Astrocyte (in vitro differentiated cells and primary cell): ENCODE measurements at regions not wholly inside any gene's neighbourhood (a gene's known extent, or its start where the extent isn't known, plus 50 kb on each side); places are given as distances from the start of the nearest gene placed in this dataset.

Source experiments
- DNase-seq: peaks from one replicate; pipeline ENCODE4 v3.0.0-alpha.2; 2010; ENCODE audit warnings: low read depth
- FAIRE-seq: peaks from 2 replicates; lab custom pipeline; 2011; peaks lifted over from hg19 to GRCh38; lab: Jason Lieb, UNC
- H2AFZ ChIP-seq: 2 replicates; pipeline ENCODE4 v1.6.0; 2012; ENCODE audit warnings: low read depth, low read length, inconsistent platforms
- H3K27ac ChIP-seq: 2 replicates; pipeline ENCODE4 v1.5.1; 2011; ENCODE audit warnings: low read depth, low read length, inconsistent platforms
- H3K27me3 ChIP-seq: 2 replicates; pipeline ENCODE4 v1.6.0; 2011; ENCODE audit warnings: low read length, inconsistent platforms; ENCODE audit not compliant: insufficient read depth
- H3K36me3 ChIP-seq: 2 replicates; pipeline ENCODE4 v1.5.1; 2011; ENCODE audit warnings: low read length, inconsistent platforms; ENCODE audit not compliant: insufficient read depth
- H3K4me1 ChIP-seq: 2 replicates; pipeline ENCODE4 v1.5.1; 2011; ENCODE audit warnings: low read length, inconsistent platforms; ENCODE audit not compliant: insufficient read depth
- H3K4me2 ChIP-seq: 2 replicates; pipeline ENCODE4 v1.6.0; 2012; ENCODE audit warnings: low read length, inconsistent platforms
- H3K4me3 ChIP-seq: 2 replicates; pipeline ENCODE4 v1.5.1; 2011; ENCODE audit warnings: low read depth, mild to moderate bottlenecking, low read length, inconsistent platforms; ENCODE audit not compliant: insufficient read depth
- H3K79me2 ChIP-seq: 2 replicates; pipeline ENCODE4 v1.6.0; 2012; ENCODE audit warnings: mild to moderate bottlenecking, low read length, inconsistent platforms; ENCODE audit not compliant: insufficient read depth
- H3K9ac ChIP-seq: 2 replicates; pipeline ENCODE4 v1.6.0; 2012; ENCODE audit warnings: mild to moderate bottlenecking, low read length, inconsistent platforms
- H3K9me3 ChIP-seq: 2 replicates; pipeline ENCODE4 v1.5.1; 2012; ENCODE audit warnings: low read depth, mild to moderate bottlenecking, low read length, inconsistent platforms; ENCODE audit not compliant: insufficient read depth
- H4K20me1 ChIP-seq: 2 replicates; pipeline ENCODE4 v1.6.0; 2012; ENCODE audit warnings: low read length, inconsistent platforms; ENCODE audit not compliant: insufficient read depth
- H3K27ac Mint-ChIP-seq: one replicate; pipeline ENCODE4 v1.8.0; 2021; ENCODE audit warnings: mild to moderate bottlenecking, mixed read lengths; ENCODE audit not compliant: unreplicated experiment
- H3K27me3 Mint-ChIP-seq: one replicate; pipeline ENCODE4 v1.8.0; 2021; ENCODE audit warnings: low read depth, mixed read lengths; ENCODE audit not compliant: unreplicated experiment
- H3K36me3 Mint-ChIP-seq: one replicate; pipeline ENCODE4 v1.8.0; 2021; ENCODE audit warnings: low read depth, mixed read lengths; ENCODE audit not compliant: unreplicated experiment
- H3K4me1 Mint-ChIP-seq: one replicate; pipeline ENCODE4 v1.8.0; 2021; ENCODE audit warnings: low read depth, mixed read lengths; ENCODE audit not compliant: unreplicated experiment
- H3K4me3 Mint-ChIP-seq: one replicate; pipeline ENCODE4 v1.8.0; 2021; ENCODE audit warnings: mild to moderate bottlenecking, moderate library complexity, mixed read lengths; ENCODE audit not compliant: unreplicated experiment
- H3K9me3 Mint-ChIP-seq: one replicate; pipeline ENCODE4 v1.8.0; 2021; ENCODE audit warnings: mild to moderate bottlenecking, mixed read lengths; ENCODE audit not compliant: unreplicated experiment
- EZH2 ChIP-seq: IDR thresholded peaks from 2 replicates; pipeline ENCODE4 v1.6.1; 2012; ENCODE audit warnings: mild to moderate bottlenecking, low read length, inconsistent platforms; ENCODE audit not compliant: insufficient read depth
- TF ChIP-seq, protein P1 (sequence below): IDR thresholded peaks from 2 replicates; pipeline ENCODE4 v1.5.1; 2011; ENCODE audit warnings: low read depth, mild to moderate bottlenecking, inconsistent platforms, low read length, moderate library complexity; ENCODE audit not compliant: insufficient read depth

DNA sequence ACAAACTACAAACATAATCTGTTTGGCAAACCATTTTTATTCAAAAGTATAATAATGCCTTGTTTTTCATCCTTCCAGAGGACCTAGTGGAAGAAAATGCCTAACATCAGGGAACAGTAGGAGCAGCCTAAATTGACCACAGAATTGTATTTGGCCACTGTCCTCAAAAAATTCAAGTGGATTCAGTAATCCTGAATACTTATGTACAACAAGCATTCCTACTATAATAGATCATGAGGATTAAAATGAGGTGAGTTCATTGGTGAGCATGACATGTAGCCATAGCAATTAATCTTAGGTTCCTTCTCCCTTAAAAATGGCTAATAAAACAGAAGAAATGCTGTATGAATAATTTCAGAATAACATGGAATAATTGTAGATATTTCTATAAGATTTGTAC lies 209.3 kb downstream of the DAD1 start:
- no peaks in the 10 kb centered on the region for H4K20me1 ChIP-seq
- no peak for FAIRE-seq
- no peaks in the 10 kb centered on the region for H3K79me2 ChIP-seq
- peaks cover 9% of the 10 kb centered on the region for H3K27me3 Mint-ChIP-seq
- H3K4me1 Mint-ChIP-seq, result peaks cover 18% of the 10 kb centered on the region
- DNase-seq, result peak; percentile 85
- TF ChIP-seq, protein P1, sequence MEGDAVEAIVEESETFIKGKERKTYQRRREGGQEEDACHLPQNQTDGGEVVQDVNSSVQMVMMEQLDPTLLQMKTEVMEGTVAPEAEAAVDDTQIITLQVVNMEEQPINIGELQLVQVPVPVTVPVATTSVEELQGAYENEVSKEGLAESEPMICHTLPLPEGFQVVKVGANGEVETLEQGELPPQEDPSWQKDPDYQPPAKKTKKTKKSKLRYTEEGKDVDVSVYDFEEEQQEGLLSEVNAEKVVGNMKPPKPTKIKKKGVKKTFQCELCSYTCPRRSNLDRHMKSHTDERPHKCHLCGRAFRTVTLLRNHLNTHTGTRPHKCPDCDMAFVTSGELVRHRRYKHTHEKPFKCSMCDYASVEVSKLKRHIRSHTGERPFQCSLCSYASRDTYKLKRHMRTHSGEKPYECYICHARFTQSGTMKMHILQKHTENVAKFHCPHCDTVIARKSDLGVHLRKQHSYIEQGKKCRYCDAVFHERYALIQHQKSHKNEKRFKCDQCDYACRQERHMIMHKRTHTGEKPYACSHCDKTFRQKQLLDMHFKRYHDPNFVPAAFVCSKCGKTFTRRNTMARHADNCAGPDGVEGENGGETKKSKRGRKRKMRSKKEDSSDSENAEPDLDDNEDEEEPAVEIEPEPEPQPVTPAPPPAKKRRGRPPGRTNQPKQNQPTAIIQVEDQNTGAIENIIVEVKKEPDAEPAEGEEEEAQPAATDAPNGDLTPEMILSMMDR, result no peak
- no peak for TF ChIP-seq EZH2
- H3K9me3 ChIP-seq, result no peaks in the 10 kb centered on the region
- H2AFZ ChIP-seq, result no peak overlapping the region
- peaks cover 1% of the 10 kb centered on the region for H3K9me3 Mint-ChIP-seq
- no peaks in the 10 kb centered on the region for H3K36me3 Mint-ChIP-seq
- H3K27ac ChIP-seq, result peak overlapping the region; percentile 66
- H3K27ac Mint-ChIP-seq, result peak overlapping the region; percentile 35
- H3K4me2 ChIP-seq, result peak overlapping the region; percentile 79
- peaks cover 20% of the 10 kb centered on the region for H3K4me1 ChIP-seq
- H3K4me3 Mint-ChIP-seq, result no peak overlapping the region
- H3K36me3 ChIP-seq, result no peaks in the 10 kb centered on the region
- no peak overlapping the region for H3K4me3 ChIP-seq
- H3K27me3 ChIP-seq, result peaks cover 5% of the 10 kb centered on the region
- peak overlapping the region; percentile 36 for H3K9ac ChIP-seq

DNA sequence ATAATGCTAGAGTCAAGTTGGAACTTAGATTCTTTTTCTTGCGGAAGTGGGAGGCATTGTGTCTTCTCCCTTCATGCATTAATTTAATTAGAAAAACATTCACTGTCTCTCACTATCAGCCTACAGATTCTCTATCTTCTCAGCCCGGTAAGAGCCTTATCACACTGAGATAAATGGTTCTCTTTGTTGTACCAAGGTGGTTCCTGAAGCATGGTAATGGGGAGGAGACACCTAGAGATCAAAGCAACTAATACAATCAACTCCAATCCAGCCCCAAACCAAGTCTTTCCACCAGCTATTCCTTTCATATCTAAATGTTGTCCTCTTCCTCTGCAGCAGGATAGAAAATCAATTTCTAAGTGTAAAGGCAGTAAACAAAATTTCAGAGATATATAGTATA lies 210.8 kb downstream of the DAD1 start:
- DNase-seq (no peak), FAIRE-seq (no peak)
- Histone ChIP-seq H2AFZ (no peak overlapping the region), H4K20me1 (no peaks in the 10 kb centered on the region), H3K4me3 (no peak overlapping the region), H3K27ac (no peak overlapping the region), H3K9me3 (no peaks in the 10 kb centered on the region), H3K4me1 (peaks cover 20% of the 10 kb centered on the region), H3K4me2 (no peak overlapping the region), H3K27me3 (peaks cover 5% of the 10 kb centered on the region), H3K9ac (no peak overlapping the region), H3K79me2 (no peaks in the 10 kb centered on the region), H3K36me3 (no peaks in the 10 kb centered on the region)
- TF ChIP-seq, protein P1, result no peak
- TF ChIP-seq EZH2, result no peak
- Mint-ChIP-seq H3K4me3 (no peak overlapping the region), H3K27me3 (peaks cover 2% of the 10 kb centered on the region), H3K36me3 (no peaks in the 10 kb centered on the region), H3K9me3 (no peaks in the 10 kb centered on the region), H3K27ac (no peak overlapping the region), H3K4me1 (peaks cover 15% of the 10 kb centered on the region)

GRCh38 chr14:22375321-22375930 lies 213.6 kb downstream of the DAD1 start:
- TF ChIP-seq EZH2, result no peak
- TF ChIP-seq, protein P1, result peak; percentile 62
- H3K27ac Mint-ChIP-seq, result no peak overlapping the region
- DNase-seq (peak; percentile 25), FAIRE-seq (no peak)
- no peaks in the 10 kb centered on the region for H3K36me3 ChIP-seq
- no peaks in the 10 kb centered on the region for H3K79me2 ChIP-seq
- H3K9ac ChIP-seq, result no peak overlapping the region
- H3K4me1 Mint-ChIP-seq, result peaks cover 6% of the 10 kb centered on the region
- no peaks in the 10 kb centered on the region for H3K9me3 Mint-ChIP-seq
- peaks cover 14% of the 10 kb centered on the region for H3K4me1 ChIP-seq
- H3K4me3 ChIP-seq, result no peak overlapping the region
- H3K4me3 Mint-ChIP-seq, result no peak overlapping the region
- H3K4me2 ChIP-seq, result no peak overlapping the region
- H3K36me3 Mint-ChIP-seq, result no peaks in the 10 kb centered on the region
- no peaks in the 10 kb centered on the region for H4K20me1 ChIP-seq
- H3K27me3 ChIP-seq, result peaks cover 8% of the 10 kb centered on the region
- peaks cover 12% of the 10 kb centered on the region for H3K27me3 Mint-ChIP-seq
- no peak overlapping the region for H3K27ac ChIP-seq
- H3K9me3 ChIP-seq, result no peaks in the 10 kb centered on the region
- no peak overlapping the region for H2AFZ ChIP-seq
